ENCODE measurements at regions not wholly inside any gene's neighbourhood (a gene's known extent, or its start where the extent isn't known, plus 50 kb on each side); places are given as distances from the start of the nearest gene placed in this dataset.

DNA sequence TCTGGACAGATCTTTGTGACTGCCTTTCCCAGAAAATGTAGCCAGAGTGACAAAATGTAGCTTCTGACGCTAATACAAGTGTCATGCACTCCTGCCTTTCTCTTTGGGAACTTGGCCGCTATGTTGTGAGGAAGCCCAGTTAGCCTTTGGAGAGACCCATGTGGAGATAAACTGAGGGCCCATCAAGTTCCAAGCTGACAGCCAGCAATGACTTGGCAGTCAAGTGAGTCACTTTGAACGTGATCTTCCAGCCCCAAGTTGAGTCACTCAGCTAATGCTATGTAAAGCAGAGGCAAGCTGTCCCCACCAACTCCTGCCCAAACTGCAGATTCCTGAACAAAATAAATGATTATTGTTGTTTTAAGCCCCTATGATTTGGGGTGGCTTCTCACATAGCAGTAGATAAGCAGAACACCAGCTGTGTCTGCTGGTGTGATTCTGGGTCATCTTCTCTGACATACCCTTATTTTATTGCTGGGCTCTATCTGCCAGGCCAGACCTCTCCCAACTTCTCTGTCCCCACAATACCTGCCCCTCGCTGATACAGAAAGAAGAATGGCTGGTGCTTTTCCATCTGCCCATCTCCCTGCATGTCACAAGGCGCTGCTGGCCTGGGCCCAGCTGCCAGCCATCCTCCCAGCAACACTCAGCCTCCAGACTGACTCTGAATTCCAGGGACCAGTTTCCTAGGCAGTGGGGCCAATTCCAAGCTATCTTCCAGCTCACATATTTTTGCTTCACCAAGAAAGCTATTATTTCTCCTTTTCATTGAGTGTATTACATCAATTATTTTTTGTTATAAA lies 274.8 kb downstream of the LRFN2 start:
- DNase-seq, result no peak

DNA sequence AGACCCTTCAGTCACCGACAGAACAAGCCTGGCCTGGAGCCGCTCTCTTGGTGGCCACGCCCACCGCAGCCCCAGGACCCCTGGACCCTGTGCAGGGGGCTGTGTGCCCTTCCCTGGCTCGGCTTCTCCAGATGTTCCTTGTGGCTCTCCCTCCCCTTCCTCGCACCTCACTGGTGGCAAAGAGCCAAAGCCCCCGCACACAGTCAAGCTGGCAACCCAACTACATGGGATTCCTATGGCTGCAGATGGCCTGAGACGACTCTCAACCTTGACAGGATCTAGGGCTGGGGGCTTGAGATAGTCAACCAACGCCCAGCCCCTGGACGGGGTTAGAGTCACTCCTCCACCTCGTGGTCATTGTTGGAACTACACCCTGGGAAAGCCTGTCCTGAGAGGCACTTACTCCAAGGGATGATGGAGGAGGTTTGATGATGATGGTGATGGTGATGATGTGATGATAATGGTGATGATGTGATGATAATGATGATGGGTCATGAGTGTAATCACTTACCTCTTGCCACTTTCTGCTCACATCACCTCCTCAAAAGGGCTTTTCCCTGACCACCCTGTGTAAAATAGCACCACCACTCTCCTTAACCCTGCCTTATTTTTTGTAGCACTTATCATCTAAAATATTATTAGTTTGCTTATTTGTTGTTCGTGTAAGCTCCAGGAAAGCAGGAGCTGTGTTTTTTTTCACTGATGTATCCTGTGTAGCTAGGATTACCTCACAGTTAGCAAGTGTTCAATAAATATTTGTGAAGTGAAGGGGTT lies 278.4 kb downstream of the LRFN2 start:
- peak; percentile 72 for DNase-seq

DNA sequence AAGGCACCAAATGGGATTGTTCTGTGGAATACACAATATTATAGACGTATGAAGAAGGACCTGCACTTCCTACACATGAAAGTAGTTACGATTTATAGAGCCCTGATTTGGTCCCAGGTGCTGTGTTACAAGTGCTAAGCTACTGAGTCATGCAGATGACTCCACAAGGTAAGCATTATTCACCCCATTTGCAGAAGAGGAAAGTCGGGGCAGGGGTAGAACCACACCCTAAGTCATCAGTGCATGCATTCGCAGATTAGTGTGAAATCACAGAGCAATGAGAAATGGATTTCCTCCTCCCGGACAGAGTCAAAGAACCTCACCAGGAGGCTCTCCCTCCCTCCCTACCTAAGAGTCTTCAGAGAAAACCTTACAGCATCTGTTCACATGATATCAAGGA lies 279.5 kb downstream of the LRFN2 start:
- DNase-seq, result no peak

DNA sequence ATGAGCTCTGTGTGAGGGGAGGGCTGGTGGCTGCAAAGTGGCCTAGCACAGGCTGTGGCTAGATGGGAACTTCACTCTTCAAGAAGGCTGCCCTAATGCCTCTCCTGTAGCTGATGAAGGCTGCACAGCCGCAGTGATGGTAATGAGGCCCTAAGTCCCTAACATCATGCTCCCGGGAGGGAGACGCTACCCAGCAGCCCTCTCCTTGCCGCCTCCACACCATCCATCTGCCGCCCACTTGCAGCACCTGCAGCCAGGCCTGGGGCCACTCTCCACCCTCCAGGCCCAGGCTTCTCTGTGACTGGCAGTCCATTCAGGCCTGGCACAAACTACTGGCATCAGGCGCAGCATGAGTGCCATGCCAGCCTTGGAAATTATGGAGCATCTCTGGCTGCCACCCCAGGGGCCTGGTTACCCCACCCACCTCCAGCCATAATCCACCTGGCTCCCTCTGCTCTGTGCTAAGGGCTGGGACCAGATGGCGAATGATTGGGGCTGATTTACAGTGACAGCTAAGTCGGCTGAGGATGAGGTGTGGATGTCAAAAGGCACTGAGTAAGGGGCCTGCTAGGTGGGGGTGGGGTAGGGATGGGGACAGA lies 284.2 kb downstream of the LRFN2 start:
- no peak for DNase-seq

DNA sequence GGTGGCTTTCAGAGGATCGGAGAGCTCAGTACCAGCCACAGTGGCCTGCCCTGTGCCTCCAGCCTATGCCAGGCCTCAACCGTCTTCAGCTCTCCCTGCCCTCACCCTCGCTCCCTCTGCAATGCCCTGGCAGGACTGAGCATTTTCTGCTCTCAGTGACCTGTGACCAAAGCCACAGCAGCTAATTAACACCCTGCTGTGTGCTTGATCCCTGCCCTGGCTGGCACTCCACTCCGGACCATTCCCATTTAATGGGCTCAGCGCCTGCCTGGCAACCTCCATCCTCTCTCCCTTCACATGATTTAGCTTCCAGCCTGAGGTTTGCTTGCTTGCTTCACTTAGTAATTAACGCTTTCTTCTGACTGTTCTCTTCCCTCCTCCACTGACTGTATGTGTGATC lies 287.5 kb downstream of the LRFN2 start:
- no peak for DNase-seq

DNA sequence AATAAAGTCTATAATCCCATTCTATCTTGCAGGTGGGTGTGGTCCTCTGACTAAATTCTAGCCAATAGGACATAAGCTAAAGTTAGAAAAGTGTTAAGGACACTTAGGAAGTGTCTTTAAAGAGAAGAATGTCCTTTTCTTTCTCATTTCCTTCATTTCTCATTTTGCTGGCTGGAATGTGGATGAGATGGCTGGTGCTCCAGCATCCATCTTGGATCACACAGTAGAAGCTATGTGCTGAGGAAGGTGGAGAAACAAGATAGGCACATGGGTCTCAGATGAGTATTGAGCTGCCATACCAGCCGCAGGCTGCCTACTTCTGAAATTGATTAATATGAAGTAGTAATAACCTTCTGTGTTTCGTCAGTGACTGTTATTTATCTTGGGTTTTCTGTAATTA lies 289.0 kb downstream of the LRFN2 start:
- DNase-seq, result no peak

DNA sequence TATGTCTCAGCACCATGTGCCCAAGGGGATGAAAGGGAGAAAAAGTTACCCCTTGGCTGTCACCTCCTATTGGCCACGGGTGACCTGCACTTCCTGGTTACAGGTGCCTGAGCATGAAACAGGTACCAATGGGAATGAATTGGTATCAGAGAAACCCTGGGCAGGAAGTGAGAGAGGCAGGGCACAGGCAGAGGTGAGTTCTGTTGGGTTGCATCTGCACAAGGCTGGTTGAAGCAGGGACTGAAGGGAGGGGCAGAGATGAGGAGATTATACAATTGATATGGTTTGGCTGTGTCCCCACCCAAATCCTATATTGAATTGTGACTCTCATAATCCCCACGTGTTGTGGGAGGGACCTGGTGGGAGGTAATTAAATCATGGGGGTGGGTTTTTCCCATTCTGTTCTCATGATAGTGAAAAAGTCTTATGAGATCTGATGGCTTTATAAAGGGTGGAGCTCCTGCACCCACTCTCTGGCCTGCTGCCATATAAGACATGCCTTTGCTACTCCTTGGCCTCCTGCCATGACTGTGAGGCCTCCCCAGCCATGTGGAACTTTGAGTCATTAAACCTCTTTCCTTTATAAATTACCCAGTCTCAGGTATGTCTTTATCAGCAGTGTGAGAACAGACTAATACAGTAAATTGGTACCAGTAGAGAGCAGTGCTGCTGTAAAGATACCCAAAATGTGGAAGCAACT lies 291.8 kb downstream of the LRFN2 start:
- DNase-seq, result no peak

DNA sequence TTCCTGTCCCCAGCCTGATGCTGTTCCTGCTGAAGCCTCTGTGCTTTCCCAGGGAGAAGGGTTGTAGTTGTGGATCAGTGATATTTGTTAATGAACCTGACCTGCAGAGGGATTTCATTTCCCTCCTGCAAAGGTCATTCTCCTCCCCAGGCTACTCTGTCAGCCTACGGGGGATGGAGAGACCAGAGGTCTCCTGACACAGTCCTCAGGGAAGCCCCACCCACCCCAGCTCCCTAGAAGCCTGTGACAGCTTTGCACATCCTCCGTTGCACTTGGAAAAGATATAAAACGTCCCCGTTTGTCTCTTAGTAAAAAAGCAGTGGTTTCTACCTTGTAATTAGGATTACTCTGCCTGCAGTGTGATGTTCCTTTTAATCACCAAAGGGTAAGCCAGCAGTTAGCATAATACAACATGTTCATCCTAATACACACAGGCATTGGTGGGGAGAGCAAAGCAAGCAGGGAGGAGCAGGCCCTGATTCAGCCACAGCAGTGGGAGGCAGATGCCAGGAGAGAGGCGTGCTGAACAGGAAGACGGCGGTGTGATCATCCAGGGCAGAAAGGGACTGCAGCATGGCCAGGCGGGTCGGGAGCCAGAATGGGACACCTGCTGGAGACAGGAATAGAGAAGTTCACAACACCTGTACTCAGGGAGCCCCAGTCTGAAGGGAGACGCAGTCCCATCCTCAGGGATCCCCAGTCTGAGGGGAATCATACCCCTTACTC lies 293.5 kb downstream of the LRFN2 start:
- DNase-seq, result no peak

DNA sequence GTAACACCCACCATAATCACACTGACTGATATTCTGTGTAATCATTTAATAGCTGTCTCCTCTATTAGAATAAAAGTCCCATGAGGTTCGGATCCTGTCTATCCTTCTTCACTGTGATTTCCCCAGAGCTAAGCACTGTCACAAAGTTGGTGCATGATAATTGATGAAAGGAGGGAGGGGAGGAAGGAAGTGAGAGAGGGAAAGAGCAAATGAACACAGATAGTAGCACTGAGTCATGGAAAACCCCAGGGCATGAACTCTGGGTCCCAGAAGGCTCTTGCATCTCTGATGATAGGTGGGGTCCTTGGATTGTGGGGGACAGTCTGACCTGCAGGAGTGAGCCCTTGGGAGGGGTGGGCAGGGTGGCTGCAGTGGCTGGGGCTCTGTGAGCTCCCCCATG lies 294.1 kb downstream of the LRFN2 start:
- no peak for DNase-seq

DNA sequence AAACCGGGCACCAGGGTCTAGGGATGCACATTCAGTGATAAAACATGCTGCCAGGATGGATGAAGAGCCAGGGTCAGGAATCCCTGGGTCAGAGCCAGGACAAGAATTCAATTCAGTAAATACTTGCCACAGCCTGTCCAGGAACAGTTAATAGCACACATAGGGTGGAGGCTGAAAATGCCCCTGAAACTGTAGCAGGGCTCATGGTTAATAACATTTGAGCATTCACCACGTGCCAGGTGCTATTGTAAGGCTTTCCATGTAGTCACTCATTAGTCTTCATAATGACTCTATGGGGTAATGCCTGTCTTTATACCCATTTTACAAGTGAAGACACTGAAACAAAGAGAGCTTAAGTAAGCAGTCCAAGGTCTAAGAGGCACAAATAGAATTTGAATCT lies 296.3 kb downstream of the LRFN2 start:
- DNase-seq, result no peak

DNA sequence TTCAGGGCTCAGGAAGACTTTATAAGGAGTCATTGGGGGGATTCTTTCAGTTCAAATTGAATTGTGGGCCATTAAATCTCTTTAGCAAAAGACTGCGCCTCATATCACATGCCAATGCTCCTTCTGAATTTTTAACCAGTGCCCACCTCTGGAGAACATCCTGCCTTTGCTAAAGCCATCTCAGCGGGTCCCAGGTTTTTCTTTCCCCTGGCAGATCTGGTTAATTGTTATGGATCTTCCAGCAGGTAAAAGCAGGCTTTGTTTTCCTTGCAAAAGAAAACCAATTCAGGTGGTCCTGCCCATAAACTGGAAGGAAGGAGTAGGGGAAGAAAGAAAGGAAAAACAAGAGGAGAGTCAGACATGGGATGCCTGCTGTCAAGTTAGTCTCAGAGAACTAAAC lies 298.2 kb downstream of the LRFN2 start:
- DNase-seq, result no peak

DNA sequence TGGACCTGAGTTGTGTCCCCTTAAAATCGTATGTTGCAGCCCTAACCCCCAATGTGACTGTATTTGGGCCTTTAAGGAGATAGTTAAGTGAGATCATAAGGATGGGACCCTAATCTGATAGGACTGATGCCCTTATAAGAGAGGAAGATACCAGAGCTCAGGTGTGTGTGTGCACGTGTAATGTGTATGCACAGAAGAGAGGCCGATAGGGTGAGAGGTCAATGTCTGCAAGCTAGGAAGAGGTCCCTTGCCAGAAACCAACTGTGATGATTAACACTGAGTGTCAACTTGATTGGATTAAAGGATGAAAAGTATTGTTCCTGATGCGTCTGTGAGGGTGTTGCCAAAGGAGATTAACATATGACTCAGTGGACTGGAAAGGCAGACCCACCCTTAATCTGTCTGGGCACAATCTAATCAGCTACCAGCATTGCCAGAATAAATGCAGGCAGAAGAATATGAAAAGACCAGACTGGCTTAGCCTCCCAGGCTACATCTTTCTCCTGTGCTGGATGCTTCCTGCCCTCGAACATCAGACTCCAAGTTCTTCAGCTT lies 299.8 kb downstream of the LRFN2 start:
- no peak for DNase-seq

DNA sequence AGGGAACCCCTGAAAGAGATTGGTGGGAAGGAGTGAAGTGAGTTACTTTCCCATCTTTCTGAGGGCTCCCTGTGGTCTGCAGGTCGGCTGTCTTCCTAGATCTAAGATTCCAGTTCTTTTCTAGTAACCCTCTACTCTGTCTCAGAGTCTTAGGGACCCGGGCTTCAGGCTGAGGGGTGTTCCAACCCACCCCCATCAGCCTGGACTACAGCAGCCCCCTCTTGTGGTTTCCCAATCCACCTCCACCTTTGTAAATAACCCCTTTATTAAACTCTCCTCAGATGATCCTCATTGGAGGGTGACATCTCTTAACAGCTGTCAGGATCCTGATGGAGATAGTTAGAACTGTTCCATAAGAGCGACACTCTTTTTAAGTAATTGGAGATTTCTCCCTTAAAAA lies 300.4 kb downstream of the LRFN2 start:
- DNase-seq, result no peak

DNA sequence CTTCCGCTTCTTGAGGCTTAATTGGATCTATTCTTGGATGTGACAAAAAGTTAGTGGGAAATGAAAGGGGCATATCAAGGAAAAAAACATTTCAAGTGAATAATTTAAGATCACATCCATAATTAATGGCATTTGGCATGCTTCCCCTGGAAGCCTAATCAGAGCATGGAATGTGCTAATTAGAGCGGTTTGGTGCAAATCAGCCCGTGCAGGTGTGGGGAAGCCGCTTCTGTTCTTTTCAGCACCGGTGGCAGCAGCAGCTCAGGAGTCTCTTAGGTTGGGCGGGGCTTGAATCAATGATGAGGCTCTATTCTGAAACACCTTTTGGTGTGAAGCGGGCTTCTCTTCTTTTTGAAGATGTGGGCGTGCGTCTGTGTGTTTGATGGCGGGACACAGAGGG lies 301.2 kb downstream of the LRFN2 start:
- no peak for DNase-seq

DNA sequence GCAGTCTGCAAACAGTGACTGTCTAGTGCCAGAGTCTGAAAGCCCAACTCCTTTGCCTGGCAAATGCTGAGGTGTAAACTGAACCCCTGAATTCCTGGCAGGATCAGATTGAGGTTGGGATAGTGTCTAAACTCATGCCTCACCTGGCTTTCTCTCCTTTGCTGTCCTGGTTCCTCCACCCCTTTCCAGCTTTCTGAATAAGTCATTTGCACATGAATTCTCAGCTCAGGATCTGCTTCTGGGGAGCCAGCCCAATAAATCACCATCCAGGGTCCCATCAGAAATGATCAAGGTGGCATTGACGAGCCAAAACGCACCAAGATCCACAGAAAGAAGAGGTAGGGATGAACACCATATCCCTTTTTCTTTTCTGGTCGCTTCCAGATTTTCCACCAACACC lies 301.6 kb downstream of the LRFN2 start:
- no peak for DNase-seq

DNA sequence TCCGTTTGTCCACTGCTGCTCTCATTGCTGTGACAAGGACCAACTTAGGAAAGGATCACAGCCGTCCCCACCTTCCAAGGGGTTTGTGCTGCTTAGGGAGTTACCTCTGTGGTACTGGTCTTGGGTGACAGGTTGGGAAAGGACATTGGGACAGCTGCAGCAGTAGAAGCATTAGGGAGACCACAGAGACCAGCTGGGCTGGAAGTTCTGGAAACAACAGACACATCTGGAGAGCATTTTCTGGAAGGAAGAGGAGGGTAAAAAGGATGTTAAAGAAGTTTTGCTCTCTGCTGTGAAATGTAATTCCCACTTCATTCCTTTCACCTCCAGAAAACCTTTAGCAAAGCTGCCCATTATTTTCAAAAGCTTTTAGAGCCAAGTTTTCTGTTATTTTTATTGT lies 304.2 kb downstream of the LRFN2 start:
- DNase-seq, result no peak

DNA sequence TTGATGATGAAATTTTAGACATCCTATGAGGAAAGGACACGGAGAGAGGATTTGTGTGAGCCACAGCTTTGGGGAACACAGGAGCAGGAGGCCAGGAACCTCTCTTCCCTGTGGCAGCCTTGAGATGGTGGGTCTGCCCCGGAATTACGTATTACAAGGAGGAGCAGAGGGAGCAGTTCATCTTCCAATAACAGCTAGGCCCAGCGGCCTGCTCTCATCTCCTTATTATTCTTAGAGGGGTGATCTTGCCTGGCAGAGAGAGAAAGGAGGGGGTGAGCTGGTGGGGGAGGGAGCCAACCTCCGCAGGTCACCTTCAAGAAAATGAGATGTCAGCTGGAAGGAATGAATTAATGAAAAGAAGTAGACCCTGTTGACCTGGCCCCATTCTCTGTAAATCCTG lies 305.8 kb downstream of the LRFN2 start:
- no peak for DNase-seq

DNA sequence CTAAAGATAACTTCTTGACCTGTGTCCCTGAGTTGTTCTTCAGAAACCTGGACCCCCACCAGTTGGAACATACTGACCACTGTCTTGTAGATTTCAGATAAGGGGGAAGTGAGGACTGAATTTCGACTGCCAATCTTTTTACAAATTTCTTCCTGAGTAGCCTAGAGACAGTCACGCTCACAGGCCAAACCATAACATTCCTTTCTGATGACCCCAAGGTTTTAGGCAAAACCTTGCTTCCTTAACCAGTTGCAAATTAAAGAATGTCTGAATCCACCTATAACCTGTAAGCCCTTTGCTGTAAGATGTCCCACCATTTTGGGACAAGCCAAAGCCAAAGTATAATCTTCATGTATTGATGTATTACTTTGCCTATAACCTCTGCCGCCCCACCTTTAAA lies 306.9 kb downstream of the LRFN2 start:
- no peak for DNase-seq

DNA sequence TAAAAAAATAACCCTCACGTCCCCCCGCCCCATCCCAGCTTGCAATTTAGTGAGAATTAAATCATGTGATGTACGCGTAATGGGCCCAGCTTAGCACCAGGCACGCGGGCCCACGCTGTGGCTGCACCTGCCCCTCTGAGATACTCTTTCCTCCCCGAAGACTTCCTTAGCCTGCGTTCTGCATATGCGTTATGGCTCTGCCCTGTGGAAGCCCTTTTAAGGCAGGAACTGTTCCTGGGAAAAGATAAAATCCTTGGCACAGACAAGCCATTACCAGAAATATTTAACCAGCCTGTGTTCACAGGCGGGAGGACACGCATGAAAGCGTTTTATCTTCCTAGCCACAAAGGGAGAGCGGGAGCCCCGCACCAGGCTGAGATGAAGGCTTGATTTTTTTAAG lies 311.0 kb downstream of the LRFN2 start:
- no peak for DNase-seq

DNA sequence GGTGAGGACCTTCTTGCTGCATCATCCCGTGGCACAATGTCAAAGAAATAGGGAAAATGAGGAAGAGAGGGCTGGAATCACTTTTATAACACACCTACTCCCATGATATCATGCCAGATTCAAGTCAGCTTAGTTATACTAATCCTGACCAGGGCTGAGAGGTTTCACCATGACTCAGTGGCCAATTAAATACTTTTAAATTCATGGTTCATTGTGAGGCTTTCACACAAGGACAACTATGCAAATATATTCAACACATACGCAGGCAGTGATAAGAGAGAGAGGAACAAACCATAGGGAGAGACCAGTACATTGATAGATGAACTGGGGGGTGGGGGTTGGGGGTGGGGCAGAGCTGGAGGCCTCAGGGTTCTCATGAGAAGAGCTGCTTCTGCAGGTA lies 313.1 kb downstream of the LRFN2 start:
- no peak for DNase-seq

DNA sequence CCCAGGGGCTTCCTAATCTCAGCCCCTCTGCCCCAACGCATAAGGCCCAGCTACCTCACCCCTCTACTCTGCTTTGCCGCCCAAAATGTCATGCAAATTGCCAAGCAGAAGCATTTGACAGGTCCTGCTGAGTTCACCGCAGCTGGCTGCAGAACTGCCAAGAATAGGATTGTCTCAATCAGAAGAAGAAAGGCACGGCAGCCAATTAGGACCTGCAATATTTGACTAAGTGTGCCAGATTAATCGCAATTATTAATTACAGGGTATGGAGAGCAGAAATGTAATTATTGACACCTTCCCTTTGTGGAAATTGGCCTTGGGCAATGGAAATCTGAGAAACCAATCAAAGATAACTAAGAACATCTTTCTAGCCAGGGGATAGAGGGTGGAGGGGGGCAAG lies 318.6 kb downstream of the LRFN2 start:
- DNase-seq, result no peak

DNA sequence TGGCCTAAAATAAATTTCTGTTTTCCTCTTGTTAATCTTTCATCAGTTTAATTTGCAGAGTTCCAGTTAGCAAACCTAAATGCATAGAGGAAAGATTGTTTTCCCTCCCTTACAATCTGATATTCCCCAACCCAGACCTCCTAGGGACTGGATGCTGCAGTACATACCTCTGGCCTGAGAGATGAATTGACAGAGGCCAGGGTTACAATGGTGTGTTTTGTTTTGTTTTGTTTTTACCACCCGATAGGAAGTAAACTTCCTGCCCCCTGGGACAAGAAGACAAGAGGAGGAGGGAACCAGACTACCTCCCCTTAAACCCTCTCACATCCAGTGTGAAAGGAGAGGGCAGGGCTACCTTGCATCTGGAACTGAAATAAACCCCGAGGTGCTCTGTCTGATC lies 319.0 kb downstream of the LRFN2 start:
- no peak for DNase-seq

DNA sequence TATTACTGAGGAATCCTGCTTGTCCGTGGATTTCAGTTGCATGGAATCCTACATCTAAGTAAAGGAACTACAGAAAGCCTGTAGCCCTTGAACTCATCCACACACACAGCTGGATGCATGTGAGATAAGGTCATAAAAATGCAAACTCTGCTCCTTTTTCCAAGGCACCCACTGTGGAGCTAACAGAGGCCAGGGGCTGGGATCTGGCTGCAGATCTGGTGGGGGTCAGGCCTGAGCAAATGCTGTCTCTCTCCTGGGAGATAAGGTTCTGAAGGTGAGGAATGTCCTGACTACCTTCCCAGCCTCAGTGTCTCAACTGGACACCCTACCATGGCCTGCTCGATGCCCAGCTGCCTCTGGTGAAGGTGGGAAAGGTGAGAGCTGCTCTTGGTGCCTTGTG lies 321.5 kb downstream of the LRFN2 start:
- no peak for DNase-seq
